ENCODE measurements at regions not wholly inside any gene's neighbourhood (a gene's known extent, or its start where the extent isn't known, plus 50 kb on each side); places are given as distances from the start of the nearest gene placed in this dataset.
A peak's percentile ranks its signal among the peaks of the same experiment; 100 is the strongest.

DNA sequence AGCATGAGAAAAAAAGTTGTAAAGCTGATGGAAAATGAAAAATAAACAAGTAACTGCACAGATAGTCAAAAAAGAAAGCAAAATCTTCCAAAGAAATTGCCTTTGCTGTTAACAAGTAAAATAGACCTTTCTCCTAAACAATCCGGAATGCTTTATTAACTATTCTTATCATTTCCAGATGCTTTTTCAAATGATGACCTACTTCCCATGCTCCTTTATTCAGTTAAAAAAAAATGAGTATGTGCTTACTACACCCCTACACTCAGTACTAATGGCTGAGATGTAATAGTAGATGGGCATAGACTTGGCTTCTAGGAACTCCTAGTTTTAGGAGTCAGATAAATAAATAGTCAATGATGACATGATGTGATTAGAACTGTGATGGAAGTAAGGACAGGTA, 108.5 kb downstream of the NIBAN1 start:
- Histone ChIP-seq H3K36me3 (ENCODE audit: control insufficient read depth in 2 of 2, insufficient read depth in 1 of 2, low read length in 2 of 2) (no peaks in the 10 kb centered on the region), H3K27ac (ENCODE audit: extremely low read depth, low read depth, low read length) (no peak overlapping the region), H3K4me1 (ENCODE audit: control insufficient read depth, insufficient read depth, low read length) (no peaks in the 10 kb centered on the region), H3K4me3 (ENCODE audit: low read depth, low read length) (no peak overlapping the region), H3K9me3 (ENCODE audit: control insufficient read depth, insufficient read depth, low read depth, low read length) (no peaks in the 10 kb centered on the region)
- TF ChIP-seq ZNF701 (tag by site-specific recombination; IDR thresholded peaks at IDR 0.05) = no peak
- TF ChIP-seq ZBTB6 (tag by site-specific recombination; IDR thresholded peaks at IDR 0.05) = no peak
- no peak for TF ChIP-seq ZNF837 (tag by site-specific recombination; IDR thresholded peaks at IDR 0.05)
- TF ChIP-seq ZNF580 (tag by site-specific recombination; IDR thresholded peaks at IDR 0.05) = no peak
- TF ChIP-seq ZNF221 (tag by site-specific recombination; IDR thresholded peaks at IDR 0.05; ENCODE audit: borderline replicate concordance) = no peak
- TF ChIP-seq ZNF350 (tag by site-specific recombination; IDR thresholded peaks at IDR 0.05) = no peak
- TF ChIP-seq ZNF114 (tag by site-specific recombination; IDR thresholded peaks at IDR 0.05) = no peak
- no peak for TF ChIP-seq ZFP41 (tag by site-specific recombination; IDR thresholded peaks at IDR 0.05; ENCODE audit: borderline replicate concordance)
- no peak for TF ChIP-seq KLF7 (tag by site-specific recombination; IDR thresholded peaks at IDR 0.05; ENCODE audit: borderline replicate concordance)
- no peak for TF ChIP-seq ZNF274 (IDR thresholded peaks at IDR 0.05; ENCODE audit: low read length)
- no peak for TF ChIP-seq ZNF274 (tag by site-specific recombination; IDR thresholded peaks at IDR 0.05; ENCODE audit: borderline replicate concordance)
- TF ChIP-seq TRIM28 (IDR thresholded peaks at IDR 0.05; ENCODE audit: borderline replicate concordance, low read length) = no peak
- TF ChIP-seq ZNF621 (tag by site-specific recombination; IDR thresholded peaks at IDR 0.05) = no peak
- no peak for TF ChIP-seq ZBTB10 (tag by site-specific recombination; IDR thresholded peaks at IDR 0.05)
- TF ChIP-seq ZNF658 (tag by site-specific recombination; IDR thresholded peaks at IDR 0.05) = no peak
- no peak for TF ChIP-seq OVOL3 (tag by site-specific recombination; IDR thresholded peaks at IDR 0.05)
- no peak for TF ChIP-seq ZNF677 (tag by site-specific recombination; IDR thresholded peaks at IDR 0.05)
- TF ChIP-seq ZBTB11 (tag by site-specific recombination; conservative IDR thresholded peaks at IDR 0.05; ENCODE audit: low read depth) = no peak
- CTCF ChIA-PET = interaction anchor here (0.7 kb wide), 1 partner anchor 38 kb away, joined by 3 read pairs; no protein-coding TSS in a partner anchor
- POLR2A ChIA-PET = no interaction called here

GRCh38 chr1:184861755-184862336, 107.2 kb upstream of the EDEM3 start:
- Histone ChIP-seq H3K27ac (ENCODE audit: extremely low read depth, low read depth, low read length) (no peak overlapping the region), H3K9me3 (ENCODE audit: control insufficient read depth, insufficient read depth, low read depth, low read length) (no peaks in the 10 kb centered on the region), H3K4me3 (ENCODE audit: low read depth, low read length) (no peak overlapping the region), H3K36me3 (ENCODE audit: control insufficient read depth in 2 of 2, insufficient read depth in 1 of 2, low read length in 2 of 2) (no peaks in the 10 kb centered on the region), H3K4me1 (ENCODE audit: control insufficient read depth, insufficient read depth, low read length) (no peaks in the 10 kb centered on the region)
- ChIA-PET POLR2A (no interaction called here), CTCF (interaction anchor here (0.6 kb wide), 3 partner anchors 25 to 832 kb away, joined by 3 to 4 read pairs (median 3); no protein-coding TSS in a partner anchor)
- TF ChIP-seq ZNF449 (tag by site-specific recombination; IDR thresholded peaks at IDR 0.05) (no peak), PRDM10 (tag by site-specific recombination; IDR thresholded peaks at IDR 0.05) (no peak), ZNF366 (tag by site-specific recombination; conservative IDR thresholded peaks at IDR 0.05) (peak; percentile 70), ZBTB1 (tag by site-specific recombination; IDR thresholded peaks at IDR 0.05) (no peak)
